GM19043 (cell line): ENCODE measurements at regions not wholly inside any gene's neighbourhood (a gene's known extent, or its start where the extent isn't known, plus 50 kb on each side); places are given as distances from the start of the nearest gene placed in this dataset.

Experiments used
- ATAC-seq: cut with Tn5 transposase; IDR thresholded peaks from one replicate; pipeline ENCODE4 v1.9.1; 2021; ENCODE audit warnings: low read depth; ENCODE audit not compliant: unreplicated experiment

DNA sequence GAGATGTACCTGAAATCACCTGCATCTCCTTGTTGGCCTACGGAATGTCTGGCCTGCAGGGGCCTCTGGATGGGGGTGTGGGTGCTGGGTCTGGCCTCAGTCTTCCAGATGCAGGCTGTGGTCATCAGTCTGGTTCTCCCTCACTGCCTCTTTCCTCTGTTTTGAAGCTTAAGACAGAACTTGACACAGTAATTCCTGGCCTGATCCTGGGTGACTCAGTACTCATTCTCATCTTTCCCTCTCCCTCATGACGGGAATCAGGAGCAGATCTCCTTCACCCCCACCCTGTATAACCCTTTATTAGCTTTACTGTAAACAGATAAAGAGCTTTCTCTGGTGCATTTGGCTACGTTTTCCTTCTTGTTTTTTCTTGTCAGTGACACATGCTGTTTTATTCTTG lies 89.3 kb upstream of the ADAMTS16 start:
- no peak for ATAC-seq

GRCh38 chr5:5055712-5056111 lies 84.4 kb upstream of the ADAMTS16 start:
- no peak for ATAC-seq

DNA sequence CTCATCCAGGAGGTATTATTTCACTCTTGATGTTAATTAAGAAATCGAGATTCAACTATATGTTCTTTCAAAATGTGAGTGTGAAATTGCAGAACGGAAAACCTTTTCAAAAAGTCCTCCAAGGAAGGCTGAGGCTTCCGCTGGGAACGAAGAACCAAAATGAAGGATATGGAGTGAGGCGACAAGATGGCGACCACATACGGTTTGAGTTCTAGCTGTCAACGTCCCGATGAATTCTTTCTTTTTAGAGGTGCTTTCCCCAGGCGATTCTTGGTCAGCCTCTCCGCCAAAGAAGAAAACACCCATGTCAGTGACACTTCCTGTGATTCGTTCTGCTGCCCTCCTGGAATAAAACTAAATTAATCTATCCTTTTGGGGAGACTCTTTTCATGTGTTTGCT lies 78.3 kb upstream of the ADAMTS16 start:
- no peak for ATAC-seq

DNA sequence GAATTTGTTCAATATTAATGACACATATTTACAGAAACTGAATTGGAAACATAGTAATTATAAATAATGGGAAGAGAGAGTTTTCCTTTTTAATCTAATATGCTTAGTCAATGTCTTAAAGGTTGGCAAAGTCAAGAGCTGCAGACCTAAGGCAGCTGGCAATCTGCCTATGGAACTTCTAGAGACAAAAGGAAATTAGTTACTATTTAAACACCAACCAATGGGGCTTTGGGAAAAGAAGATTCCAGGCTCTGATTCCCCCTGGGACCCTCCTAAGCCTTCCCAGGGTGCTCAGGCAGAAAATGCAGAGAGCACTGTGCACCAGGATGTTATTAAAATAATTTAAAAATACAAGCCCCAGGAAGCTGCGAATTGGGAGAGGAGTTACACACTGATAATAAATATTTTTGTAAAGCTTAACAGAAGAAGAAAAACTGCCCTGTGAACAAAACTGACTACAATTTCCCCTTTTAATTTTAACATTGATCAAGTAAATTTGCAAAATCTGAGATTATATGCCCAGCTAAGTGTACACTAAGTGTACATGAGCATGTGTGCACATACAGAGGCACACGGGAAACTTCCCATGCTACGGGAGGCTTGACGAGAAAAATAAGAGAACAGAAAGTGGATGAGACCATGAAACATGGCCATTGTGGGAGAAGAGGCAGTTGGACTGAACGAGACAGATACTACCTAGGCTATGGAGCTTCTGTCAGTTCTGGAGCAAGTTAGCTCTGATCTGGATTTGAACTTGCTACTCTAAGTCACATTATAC lies 77.4 kb upstream of the ADAMTS16 start:
- no peak for ATAC-seq

DNA sequence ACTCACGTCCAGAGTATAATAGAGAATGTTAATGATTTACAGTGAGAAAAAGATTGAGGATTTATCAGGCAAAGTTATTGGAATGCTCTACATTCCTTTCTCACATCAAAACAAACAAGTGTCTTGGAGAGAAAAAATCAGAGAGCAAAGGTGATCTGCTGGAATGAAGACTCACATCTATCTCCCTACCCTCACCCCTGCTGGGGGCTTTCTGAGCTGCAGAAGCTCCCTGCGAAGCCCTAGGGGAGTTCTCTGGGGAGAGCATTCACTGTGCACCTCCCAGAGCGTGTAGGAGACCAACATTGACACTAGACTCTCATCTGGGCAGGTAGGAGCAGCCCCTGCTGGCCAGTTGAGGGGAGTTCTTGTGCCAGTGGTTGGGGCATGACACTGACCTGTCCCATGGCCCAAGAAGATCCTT lies 76.6 kb upstream of the ADAMTS16 start:
- no peak for ATAC-seq

DNA sequence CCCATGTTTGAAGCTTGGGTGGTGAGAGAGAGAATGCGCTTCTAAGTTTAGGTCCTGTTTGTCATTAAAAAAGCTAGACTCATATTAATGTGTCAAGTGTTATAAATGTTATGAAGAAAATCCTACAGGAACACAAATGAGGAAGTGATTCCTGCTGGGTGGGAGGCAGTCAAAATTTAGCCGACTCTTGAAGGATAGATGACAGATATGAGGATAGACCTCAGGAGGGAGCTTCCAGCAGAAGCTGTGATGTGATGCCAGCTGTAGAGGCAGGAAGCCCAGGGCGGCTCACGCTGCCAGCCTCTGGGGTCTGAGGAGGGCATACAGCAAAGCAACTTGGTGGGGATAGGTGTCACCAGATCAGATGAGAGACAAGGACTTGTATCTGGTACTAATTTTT lies 74.7 kb upstream of the ADAMTS16 start:
- no peak for ATAC-seq

DNA sequence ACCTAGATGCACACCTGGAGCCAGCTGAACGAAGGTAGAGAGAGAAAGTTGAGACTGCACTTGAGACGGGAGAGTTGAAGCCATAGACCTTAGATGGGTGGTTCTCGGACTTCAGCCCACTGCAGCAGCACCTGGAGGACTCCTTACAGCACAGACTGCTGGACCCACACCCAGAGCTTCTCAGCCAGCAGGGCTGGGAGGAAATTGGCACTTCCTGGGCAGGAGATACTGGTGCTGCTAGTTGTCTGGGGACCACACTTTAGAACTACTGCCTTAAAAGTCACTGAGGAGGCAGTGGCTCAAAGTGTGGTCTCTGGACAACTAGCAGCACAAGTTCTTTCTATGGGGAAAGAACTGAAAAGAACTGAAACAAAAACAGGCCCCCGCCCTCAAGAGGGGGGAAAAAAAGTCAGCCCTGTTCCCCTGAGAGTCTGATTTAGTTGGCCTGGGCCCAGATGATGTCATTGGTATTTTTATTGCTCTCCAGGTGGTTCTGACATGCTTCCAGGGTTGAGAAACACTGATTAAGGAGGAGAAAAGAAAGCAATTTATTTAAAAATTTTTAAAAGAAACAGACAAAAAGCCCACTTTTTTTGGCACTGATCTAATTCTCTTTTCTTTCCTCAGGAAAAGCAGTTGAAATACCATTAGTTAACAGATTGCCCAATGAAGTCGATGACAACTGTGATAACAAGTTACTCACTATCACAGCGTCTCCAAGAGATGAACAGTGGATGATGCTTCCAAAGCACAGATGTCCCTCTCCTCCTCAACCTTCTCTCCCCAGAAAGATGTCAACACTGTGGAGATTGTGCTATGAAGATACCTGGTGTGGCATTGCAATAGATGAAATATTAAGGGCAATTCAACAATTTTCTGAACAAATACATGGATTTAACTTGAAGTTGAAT lies 73.6 kb upstream of the ADAMTS16 start:
- ATAC-seq: no peak

GRCh38 chr5:5069851-5070250 lies 70.3 kb upstream of the ADAMTS16 start:
- no peak for ATAC-seq

DNA sequence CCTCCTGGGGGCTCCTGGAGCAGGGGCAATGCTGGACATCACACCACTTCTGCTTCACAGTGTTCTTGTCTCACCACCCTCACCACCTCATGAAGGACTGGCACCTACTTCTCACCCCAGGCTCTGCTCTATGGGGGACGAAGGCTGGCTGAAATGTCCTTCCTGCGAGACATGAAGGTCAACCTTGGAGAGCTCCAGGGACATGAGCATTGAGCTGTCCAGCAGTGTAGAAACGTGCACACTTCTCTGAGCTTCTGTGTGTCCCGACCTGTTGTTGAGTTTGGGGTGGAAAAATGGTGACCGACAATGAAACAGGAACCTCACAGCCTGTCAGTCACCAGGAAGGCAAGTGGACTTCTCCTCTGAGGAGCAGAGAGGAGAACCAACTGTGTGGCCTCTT lies 68.6 kb upstream of the ADAMTS16 start:
- ATAC-seq: no peak

DNA sequence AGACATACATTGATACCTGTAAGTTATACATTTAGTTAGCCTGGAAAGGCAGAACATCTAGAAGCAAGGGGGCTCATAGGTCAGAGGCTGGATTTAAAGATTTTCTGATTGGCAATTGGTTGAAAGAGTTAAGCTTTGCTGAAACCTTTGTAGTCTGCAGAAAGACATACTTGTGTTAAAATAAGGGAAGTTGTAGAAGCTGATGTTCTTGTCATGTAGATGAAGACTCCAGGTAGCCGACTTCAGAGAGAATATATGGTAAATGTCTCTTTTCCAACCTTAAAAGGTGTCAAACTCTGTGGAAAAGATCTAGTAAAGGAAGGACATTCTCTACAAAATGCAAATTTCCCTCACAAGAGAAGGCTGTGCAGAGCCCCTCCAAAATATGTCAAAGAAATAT lies 62.9 kb upstream of the ADAMTS16 start:
- ATAC-seq: no peak

GRCh38 chr5:5078009-5078897 lies 61.9 kb upstream of the ADAMTS16 start:
- no peak for ATAC-seq

- no peak for ATAC-seq
Measured at GRCh38 chr5:5079876-5080275, 60.3 kb upstream of the ADAMTS16 start.

DNA sequence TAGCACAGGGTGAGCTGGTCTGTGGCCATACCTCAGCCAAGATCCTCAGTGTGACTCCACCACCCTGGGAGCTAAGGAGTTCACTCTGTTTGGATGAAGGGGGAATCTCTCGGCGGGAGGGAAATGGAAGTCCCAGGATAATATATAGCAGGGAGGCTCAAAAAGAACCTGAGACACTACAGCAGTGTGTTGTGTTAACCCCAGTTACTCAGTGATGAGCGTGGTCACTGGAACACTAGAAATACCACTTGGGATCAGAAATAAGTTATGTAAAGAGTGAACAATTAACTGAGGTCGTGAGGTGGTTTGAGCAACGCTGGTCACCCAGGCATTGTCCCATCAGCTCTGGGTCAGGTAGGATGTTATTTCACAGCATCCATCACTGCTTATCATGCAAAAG lies 59.3 kb upstream of the ADAMTS16 start:
- ATAC-seq: no peak

DNA sequence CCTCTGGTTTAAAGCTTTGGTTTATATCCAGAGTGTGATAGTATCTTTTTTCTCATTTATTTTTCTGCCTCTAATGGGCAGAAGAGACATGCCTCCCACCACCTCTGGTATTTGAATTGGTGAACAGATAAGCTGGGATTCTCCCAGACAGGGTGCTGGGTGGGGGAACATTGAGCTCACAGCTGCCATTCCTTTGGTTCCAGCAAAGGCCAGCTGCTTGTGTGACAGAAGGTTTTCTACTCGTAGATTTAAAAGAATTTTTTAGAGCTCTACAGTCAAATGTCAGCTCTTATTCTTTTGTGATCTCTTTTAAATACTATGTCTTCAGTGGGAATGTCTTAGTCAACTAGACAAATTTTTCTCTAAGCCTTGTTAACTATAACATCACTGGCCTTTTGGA lies 54.7 kb upstream of the ADAMTS16 start:
- no peak for ATAC-seq

DNA sequence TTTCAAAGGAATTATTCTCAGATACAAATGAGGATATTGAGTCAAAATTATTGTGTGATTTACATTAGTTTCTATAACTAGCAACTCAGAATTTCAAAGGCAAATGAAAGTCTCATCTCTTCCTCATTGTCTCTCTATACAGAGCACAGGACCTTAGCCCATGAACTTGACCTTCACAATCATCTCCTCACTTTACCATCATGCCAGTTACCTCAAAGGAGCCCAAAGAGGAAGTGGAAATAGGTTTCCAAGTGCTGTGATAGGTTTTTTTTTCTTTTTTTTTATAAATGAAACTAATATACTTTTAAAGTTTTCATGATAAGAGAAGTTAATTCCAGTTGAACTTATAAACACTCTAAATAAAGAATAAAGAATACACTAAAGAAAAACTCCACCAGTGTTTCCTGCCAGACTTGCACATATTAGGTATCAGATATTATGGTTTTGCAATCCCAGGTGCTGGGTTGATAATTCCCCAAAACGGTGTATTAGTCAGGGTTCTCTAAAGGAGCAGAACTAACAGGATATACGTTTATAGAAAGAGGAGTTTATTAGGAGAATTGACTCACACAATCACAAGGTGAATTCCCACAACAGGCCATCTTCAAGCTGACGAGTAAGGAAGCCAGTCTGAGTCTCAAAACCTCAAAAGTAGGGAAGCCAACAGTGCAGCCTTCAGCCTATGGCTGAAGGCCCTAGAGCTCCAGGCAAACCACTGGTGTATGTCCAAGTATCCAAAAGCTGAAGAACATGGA lies 50.1 kb upstream of the ADAMTS16 start:
- ATAC-seq: no peak
